NCI-H1436 (cell line): ENCODE measurements at regions not wholly inside any gene's neighbourhood (a gene's known extent, or its start where the extent isn't known, plus 50 kb on each side); places are given as distances from the start of the nearest gene placed in this dataset.
A peak's percentile ranks its signal among the peaks of the same experiment; 100 is the strongest.

ENCODE experiments used
- DNase-seq: peaks from one replicate; lab custom pipeline; 2025; lab: John Stamatoyannopoulos, UW

GRCh38 chr10:123492016-123492415 lies 174.1 kb upstream of the GPR26 start:
- DNase-seq: peak; percentile 17

- DNase-seq: no peak
These were observed 171.8 kb upstream of the GPR26 start for GRCh38 chr10:123494301-123494808.

GRCh38 chr10:123496375-123496774 lies 169.8 kb upstream of the GPR26 start:
- DNase-seq: no peak

GRCh38 chr10:123496996-123497660 lies 169.0 kb upstream of the GPR26 start:
- peak; percentile 33 for DNase-seq

- no peak for DNase-seq
These were observed 166.0 kb upstream of the GPR26 start for GRCh38 chr10:123500110-123500509.

- no peak for DNase-seq
These were observed 165.0 kb upstream of the GPR26 start for GRCh38 chr10:123501148-123501547.

- DNase-seq: peak; percentile 29
These were observed 163.2 kb upstream of the GPR26 start for GRCh38 chr10:123502983-123503382.

GRCh38 chr10:123506455-123506854 lies 159.7 kb upstream of the GPR26 start:
- DNase-seq: no peak

GRCh38 chr10:123507298-123507697 lies 158.9 kb upstream of the GPR26 start:
- no peak for DNase-seq

GRCh38 chr10:123509338-123509737 lies 156.8 kb upstream of the GPR26 start:
- DNase-seq: no peak

- peak; percentile 69 for DNase-seq
These were observed 153.0 kb upstream of the GPR26 start for GRCh38 chr10:123512901-123513775.

GRCh38 chr10:123513870-123514269 lies 152.3 kb upstream of the GPR26 start:
- DNase-seq: no peak

- DNase-seq: no peak
These were observed 151.2 kb upstream of the GPR26 start for GRCh38 chr10:123514996-123515395.

GRCh38 chr10:123515661-123516060 lies 150.5 kb upstream of the GPR26 start:
- no peak for DNase-seq

GRCh38 chr10:123516291-123516690 lies 149.9 kb upstream of the GPR26 start:
- DNase-seq: no peak

- DNase-seq: no peak
These were observed 148.7 kb upstream of the GPR26 start for GRCh38 chr10:123517426-123517825.

GRCh38 chr10:123517901-123518300 lies 148.3 kb upstream of the GPR26 start:
- DNase-seq: no peak

GRCh38 chr10:123518765-123519164 lies 147.4 kb upstream of the GPR26 start:
- no peak for DNase-seq

GRCh38 chr10:123519861-123520260 lies 146.3 kb upstream of the GPR26 start:
- no peak for DNase-seq

- DNase-seq: no peak
These were observed 145.1 kb upstream of the GPR26 start for GRCh38 chr10:123521076-123521475.

- no peak for DNase-seq
These were observed 144.6 kb upstream of the GPR26 start for GRCh38 chr10:123521556-123521955.

- DNase-seq: no peak
These were observed 143.3 kb upstream of the GPR26 start for GRCh38 chr10:123522702-123523312.

GRCh38 chr10:123523833-123524232 lies 142.3 kb upstream of the GPR26 start:
- DNase-seq: no peak
